ENCODE measurements at regions not wholly inside any gene's neighbourhood (a gene's known extent, or its start where the extent isn't known, plus 50 kb on each side); places are given as distances from the start of the nearest gene placed in this dataset.
"Not testable (repeated sequence)": the region's sequence is repeated elsewhere in the genome, so short reads cannot be mapped to it uniquely, and the experiment has no call there.

DNA sequence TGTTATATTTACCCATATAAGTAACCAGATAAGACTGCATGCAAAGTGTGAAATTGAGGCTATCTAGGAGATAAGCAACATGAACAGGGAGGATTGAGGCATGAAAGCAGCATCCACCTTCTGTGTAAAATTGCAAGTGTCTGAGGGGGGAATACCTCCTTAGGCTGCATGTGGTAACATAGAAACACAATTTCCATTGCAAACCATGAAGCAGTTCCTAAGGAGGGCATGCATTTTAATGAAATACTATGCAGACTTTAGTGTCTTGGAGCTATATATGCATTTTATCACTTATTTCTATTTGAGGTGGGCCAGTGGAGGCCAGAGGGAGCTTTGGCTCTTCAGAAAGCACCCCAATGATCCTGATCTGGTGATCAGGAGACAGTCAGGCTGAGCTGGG is 160.2 kb downstream of the C11orf91 start:
- no peak for DNase-seq (ENCODE audit: low read depth, low spot score)
- in situ Hi-C loops (cut with HindIII; ENCODE audit: low pct_unique_long_range_greater_than_20kb, low sequenced_read_pairs), result no loop called here

DNA sequence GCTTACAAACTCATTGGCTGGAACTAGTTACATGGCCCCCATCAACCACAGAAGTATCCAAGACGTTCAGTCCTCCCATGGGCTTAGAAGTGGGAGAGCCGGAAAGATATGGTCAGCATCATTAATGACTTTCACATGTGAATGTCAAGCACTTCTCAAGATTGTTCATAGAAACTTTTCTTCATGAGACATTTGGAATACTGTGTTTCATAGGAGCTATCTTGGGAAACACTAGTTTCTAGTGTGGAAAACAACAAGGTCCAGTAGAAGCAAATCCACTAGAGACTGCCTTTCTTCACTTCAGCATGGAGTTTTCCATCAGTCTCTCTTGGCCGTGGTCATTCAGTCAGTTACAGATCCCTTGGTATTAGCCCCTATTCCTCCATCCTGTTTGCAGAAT is 160.9 kb downstream of the C11orf91 start:
- DNase-seq (ENCODE audit: low read depth, low spot score), result no peak
- in situ Hi-C loops (cut with HindIII; ENCODE audit: low pct_unique_long_range_greater_than_20kb, low sequenced_read_pairs), result no loop called here

DNA sequence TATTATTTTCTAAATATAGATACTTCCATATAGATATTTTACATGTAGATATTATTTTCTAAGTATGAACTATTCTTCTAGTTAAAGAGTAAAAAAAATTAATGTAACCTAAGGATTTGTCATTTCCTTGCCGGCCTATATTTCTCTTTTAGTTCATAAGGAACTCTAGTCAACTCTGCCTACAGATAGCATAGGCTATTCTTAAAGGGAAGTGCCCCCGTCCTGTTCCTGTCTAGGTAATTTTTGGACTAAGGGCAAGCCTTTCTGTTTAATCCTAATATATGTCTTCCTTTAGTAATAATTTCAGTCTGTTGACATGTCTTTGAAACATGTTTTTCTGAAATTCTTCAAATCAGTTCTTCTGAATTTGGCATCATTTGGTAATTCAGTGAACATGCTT is 161.9 kb downstream of the C11orf91 start:
- in situ Hi-C loops (cut with HindIII; ENCODE audit: low pct_unique_long_range_greater_than_20kb, low sequenced_read_pairs), result no loop called here
- no peak for DNase-seq (ENCODE audit: low read depth, low spot score)

- in situ Hi-C loops (cut with HindIII; ENCODE audit: low pct_unique_long_range_greater_than_20kb, low sequenced_read_pairs), result no loop called here
- DNase-seq (ENCODE audit: low read depth, low spot score), result no peak
Observed at GRCh38 chr11:33536178-33536577, 164.4 kb downstream of the C11orf91 start.

DNA sequence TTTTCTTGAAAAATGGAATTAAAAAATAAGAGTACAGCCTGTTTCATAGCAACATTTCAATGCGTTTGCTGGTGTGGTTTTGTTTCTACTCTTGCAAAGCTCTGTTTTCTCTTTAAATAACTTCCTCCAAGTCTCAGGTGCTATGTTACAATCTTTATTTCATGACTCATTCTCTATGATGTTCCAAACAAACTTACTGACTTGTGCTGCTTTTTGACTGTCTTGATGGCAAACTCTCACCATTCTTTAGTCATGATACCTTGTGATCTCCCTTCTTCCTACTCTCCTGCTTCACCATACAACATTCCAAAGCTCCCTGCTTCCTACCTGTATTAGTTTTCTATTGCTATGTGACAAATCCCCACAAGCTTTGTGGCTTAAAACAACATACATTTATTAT is 166.1 kb downstream of the C11orf91 start:
- no peak for DNase-seq (ENCODE audit: low read depth, low spot score)
- in situ Hi-C loops (cut with HindIII; ENCODE audit: low pct_unique_long_range_greater_than_20kb, low sequenced_read_pairs), result no loop called here

GRCh38 chr11:33533386-33534052 is 167.1 kb downstream of the C11orf91 start:
- in situ Hi-C loops (cut with HindIII; ENCODE audit: low pct_unique_long_range_greater_than_20kb, low sequenced_read_pairs), result no loop called here
- DNase-seq (ENCODE audit: low read depth, low spot score), result peak; percentile 27

- in situ Hi-C loops (cut with HindIII; ENCODE audit: low pct_unique_long_range_greater_than_20kb, low sequenced_read_pairs), result no loop called here
- DNase-seq (ENCODE audit: low read depth, low spot score), result no peak
Observed at GRCh38 chr11:33532720-33533385, 167.8 kb downstream of the C11orf91 start.

DNA sequence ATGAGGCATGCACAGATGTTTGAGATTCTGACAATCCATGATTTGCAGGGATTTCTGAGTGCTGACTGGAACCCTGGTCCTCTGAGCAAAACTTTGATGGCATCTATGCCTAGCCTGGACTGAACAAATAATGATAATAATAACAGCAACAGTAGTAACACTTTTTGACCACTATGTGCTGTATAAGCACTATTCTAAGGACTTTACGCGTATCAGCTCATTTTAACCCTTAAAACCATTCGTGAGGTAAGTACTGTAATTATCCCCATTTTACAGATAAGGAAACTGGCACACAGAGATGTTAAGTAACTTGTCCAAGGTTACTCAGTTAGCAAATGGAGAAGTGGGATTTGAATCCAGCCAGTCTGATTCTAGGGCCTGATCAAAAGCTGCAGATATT is 168.4 kb downstream of the C11orf91 start:
- in situ Hi-C loops (cut with HindIII; ENCODE audit: low pct_unique_long_range_greater_than_20kb, low sequenced_read_pairs), result no loop called here
- no peak for DNase-seq (ENCODE audit: low read depth, low spot score)

DNA sequence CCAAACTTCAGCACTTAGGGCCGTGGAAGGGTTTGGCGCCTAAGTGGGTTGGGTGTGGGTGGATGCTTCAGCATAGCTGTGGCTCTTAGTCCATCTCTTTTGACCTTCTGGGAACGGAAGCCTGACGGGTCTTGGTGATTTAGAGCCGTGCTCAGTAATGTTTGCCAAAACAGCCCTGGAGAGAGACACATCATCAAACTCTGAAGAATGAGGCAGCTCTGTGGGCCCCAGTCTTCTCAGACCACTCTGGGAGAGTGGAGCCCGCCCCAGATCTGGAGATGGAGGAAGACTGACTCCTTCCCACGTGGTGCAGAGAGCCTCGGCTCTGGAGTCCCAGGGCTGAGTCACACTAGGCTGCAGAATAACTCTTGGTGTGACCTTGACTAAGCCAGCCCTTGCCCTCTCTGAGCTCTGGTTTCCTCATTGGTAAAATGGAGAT is 168.9 kb downstream of the C11orf91 start:
- in situ Hi-C loops (cut with HindIII; ENCODE audit: low pct_unique_long_range_greater_than_20kb, low sequenced_read_pairs), result no loop called here

GRCh38 chr11:33530815-33531214 is 169.8 kb downstream of the C11orf91 start:
- no peak for DNase-seq (ENCODE audit: low read depth, low spot score)
- in situ Hi-C loops (cut with HindIII; ENCODE audit: low pct_unique_long_range_greater_than_20kb, low sequenced_read_pairs), result no loop called here

More for the DNA sequence above, 168.9 kb downstream of the C11orf91 start:
- DNase-seq (ENCODE audit: low read depth, low spot score), result no peak

DNA sequence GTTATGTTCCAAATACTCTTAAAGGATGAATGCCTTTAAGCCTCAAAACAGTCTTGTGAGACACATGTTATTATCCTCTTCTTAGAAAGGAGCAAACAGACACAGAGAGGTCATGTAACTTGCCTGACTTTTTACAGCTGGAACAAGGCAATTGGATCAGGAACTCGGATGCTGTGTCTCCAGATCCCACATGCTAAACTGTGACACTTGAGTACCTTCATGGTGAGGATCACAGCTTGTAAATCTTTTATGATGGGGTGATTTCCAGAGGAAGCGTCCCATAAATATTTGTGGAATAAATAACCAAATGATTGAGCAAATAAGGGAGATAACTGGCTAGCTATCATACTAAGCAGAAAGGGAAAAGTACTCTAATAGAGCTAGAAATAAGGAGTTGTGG is 171.2 kb downstream of the C11orf91 start:
- in situ Hi-C loops (cut with HindIII; ENCODE audit: low pct_unique_long_range_greater_than_20kb, low sequenced_read_pairs), result no loop called here
- no peak for DNase-seq (ENCODE audit: low read depth, low spot score)

DNA sequence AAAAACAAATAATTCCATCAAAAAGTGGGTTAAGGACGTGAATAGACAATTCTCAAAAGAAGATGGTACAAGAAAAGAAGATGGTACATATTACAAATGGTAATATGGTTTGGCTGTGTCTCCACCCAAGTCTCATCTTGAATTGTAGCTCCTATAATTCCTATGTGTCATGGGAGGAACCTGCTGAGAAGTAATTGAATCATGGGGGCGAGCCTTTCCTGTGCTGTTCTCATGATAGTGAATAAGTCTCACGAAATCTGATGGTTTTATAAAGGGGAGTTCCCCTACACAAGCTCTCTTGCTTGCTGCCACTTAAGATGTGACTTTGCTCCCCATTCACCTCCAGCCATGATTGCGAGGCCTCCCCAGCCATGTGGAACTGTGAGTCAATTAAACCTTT is 172.9 kb downstream of the C11orf91 start:
- DNase-seq (ENCODE audit: low read depth, low spot score); in situ Hi-C loops (cut with HindIII; ENCODE audit: low pct_unique_long_range_greater_than_20kb, low sequenced_read_pairs): not testable (repeated sequence)

DNA sequence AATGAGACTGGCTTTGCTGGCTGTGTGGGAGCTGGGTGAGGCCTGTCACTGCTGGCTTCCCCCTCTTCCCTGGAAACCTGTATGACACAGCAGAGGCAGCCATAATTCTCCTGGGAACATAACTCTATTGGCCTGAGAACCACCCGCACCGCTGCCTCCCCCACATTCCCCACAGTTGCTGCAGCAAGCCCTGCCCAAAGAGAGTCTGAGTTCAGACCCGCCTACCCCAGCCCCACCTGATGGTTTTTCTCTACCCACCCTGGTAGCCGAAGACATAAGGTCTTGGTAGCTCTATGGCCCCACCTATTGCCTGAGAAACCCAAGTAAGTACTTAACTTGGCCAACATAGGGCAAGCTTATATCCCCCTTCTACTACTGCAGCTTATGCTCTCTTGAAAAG is 174.8 kb downstream of the C11orf91 start:
- in situ Hi-C loops (cut with HindIII; ENCODE audit: low pct_unique_long_range_greater_than_20kb, low sequenced_read_pairs), result no loop called here
- no peak for DNase-seq (ENCODE audit: low read depth, low spot score)

- in situ Hi-C loops (cut with HindIII; ENCODE audit: low pct_unique_long_range_greater_than_20kb, low sequenced_read_pairs), result no loop called here
- no peak for DNase-seq (ENCODE audit: low read depth, low spot score)
Observed at GRCh38 chr11:33521384-33521783, 179.2 kb downstream of the C11orf91 start.

- no peak for DNase-seq (ENCODE audit: low read depth, low spot score)
- in situ Hi-C loops (cut with HindIII; ENCODE audit: low pct_unique_long_range_greater_than_20kb, low sequenced_read_pairs), result no loop called here
Observed at GRCh38 chr11:33520112-33520511, 180.5 kb downstream of the C11orf91 start.

- in situ Hi-C loops (cut with HindIII; ENCODE audit: low pct_unique_long_range_greater_than_20kb, low sequenced_read_pairs), result no loop called here
- DNase-seq (ENCODE audit: low read depth, low spot score), result peak; percentile 33
Observed at GRCh38 chr11:33515347-33515746, 185.3 kb downstream of the C11orf91 start.

DNA sequence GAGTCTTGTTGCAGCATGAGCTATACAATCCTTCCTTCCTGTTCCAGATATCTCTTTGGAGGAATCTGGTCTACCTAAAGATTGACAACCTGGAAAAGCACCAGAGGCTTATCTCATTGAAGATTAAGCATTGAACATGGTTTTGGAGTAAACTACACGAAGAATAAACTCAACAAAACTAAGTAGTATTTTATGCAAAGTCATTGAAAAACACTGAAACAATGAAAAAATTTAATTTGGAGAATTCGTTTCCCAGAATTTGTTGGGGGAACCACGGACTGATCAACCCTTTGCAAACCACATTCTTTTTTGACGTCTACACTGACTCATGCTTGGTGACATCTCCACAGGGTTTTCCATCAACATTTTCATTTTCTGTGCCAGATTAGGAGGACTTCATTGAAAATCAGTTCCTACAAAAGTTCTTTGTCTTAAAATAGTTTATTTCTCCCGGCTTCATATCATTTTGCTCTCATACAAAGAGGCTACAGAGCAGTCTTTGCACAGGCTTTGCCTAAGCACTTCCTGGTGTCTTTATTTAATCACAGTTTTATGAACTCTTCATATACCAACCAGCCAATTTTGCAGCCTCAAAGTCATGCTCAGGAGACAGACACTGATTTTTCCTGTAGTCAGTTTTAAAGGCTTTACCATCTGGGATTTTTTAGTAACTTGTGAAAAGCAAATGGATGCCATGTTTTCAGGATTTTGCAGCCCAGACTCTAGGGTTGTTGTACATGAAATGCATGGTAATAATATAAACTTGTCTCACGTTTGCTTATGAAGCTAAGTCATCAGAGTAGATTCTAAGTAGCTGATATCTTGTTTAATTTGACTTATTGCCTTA is 186.3 kb downstream of the C11orf91 start:
- DNase-seq (ENCODE audit: low read depth, low spot score), result peak; percentile 66
- in situ Hi-C loops (cut with HindIII; ENCODE audit: low pct_unique_long_range_greater_than_20kb, low sequenced_read_pairs), result no loop called here

- DNase-seq (ENCODE audit: low read depth, low spot score), result no peak
- in situ Hi-C loops (cut with HindIII; ENCODE audit: low pct_unique_long_range_greater_than_20kb, low sequenced_read_pairs), result no loop called here
Observed at GRCh38 chr11:33509632-33510031, 191.0 kb downstream of the C11orf91 start.

Data from SK-MEL-5 (cell line).